GM12891 (cell line): ENCODE measurements at regions not wholly inside any gene's neighbourhood (a gene's known extent, or its start where the extent isn't known, plus 50 kb on each side); places are given as distances from the start of the nearest gene placed in this dataset.

Experiments used
- DNase-seq: peaks from one replicate; pipeline ENCODE4 v3.0.0; 2011; ENCODE audit warnings: low spot score; ENCODE audit not compliant: insufficient read length
- FAIRE-seq: peaks from 2 replicates; lab custom pipeline; 2011; peaks lifted over from hg19 to GRCh38; lab: Jason Lieb, UNC
- PAX5 ChIP-seq: IDR thresholded peaks from 2 replicates; pipeline ENCODE4 v1.6.1; 2011; ENCODE audit warnings: low read length, moderate library complexity, mild to moderate bottlenecking; ENCODE audit not compliant: insufficient read depth, severe bottlenecking
- POLR2A ChIP-seq: IDR thresholded peaks from 2 replicates; pipeline ENCODE4 v1.6.1; 2011; ENCODE audit warnings: low read depth, low read length, control low read depth
- POLR2AphosphoS5 ChIP-seq: IDR thresholded peaks from 2 replicates; pipeline ENCODE4 v1.6.1; 2011; ENCODE audit warnings: low read depth, low read length, control low read depth
- POU2F2 ChIP-seq: IDR thresholded peaks from 2 replicates; pipeline ENCODE4 v1.6.1; 2011; ENCODE audit warnings: low read depth, mild to moderate bottlenecking, control low read depth, low read length, moderate library complexity
- SPI1 ChIP-seq: IDR thresholded peaks from 2 replicates; pipeline ENCODE4 v1.6.1; 2011; ENCODE audit warnings: low read depth, low read length, control low read depth
- TAF1 ChIP-seq: IDR thresholded peaks from 2 replicates; pipeline ENCODE4 v1.6.1; 2011; ENCODE audit warnings: low read depth, low read length, control low read depth

DNA sequence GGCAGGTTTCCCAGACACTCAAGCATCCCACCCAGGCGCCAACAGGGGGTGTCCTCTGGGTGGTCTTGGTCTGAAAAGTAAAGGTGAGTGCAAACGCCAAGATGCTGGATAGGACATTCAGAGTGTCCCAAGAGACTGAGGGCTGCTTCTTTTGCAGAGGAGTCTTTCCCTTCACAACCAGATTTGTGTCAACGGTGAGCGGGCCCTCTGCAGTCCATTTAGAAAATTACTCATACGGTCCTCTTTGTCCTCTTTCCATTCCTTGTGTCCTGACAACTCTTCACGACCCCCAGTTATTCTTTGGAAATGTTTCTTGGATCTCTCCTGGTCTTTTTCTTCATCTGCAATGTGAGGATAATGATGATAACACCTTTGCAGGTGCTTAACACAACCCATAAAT, 257.8 kb downstream of the CDC5L start:
- DNase-seq (no peak), FAIRE-seq (no peak)
- TF ChIP-seq TAF1 (no peak), POU2F2 (no peak), POLR2A (no peak), POLR2AphosphoS5 (no peak), SPI1 (no peak), PAX5 (no peak)

DNA sequence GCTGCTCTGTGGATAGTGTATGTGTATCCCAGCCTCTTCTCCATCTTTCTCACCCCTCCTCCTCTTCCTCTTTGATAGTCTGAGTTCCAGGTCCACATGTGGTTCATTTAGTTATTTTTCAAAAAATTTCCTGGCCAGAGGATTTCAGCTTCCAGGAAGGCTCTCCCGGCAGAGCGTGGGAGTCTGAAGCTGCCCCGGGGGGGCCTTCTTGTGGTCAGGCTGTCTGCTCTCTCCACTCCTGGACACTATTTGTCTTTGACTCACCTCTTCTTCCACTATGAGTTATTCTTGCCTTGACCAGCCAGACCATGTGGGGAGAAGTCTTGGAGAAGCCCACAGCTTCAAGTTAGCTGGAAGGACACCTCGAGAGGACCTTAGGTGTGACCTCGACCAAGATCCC, 258.8 kb downstream of the CDC5L start:
- DNase-seq, result no peak
- FAIRE-seq, result no peak
- TF ChIP-seq POLR2AphosphoS5, result no peak
- TF ChIP-seq PAX5, result no peak
- no peak for TF ChIP-seq POLR2A
- no peak for TF ChIP-seq POU2F2
- TF ChIP-seq SPI1, result no peak
- no peak for TF ChIP-seq TAF1

DNA sequence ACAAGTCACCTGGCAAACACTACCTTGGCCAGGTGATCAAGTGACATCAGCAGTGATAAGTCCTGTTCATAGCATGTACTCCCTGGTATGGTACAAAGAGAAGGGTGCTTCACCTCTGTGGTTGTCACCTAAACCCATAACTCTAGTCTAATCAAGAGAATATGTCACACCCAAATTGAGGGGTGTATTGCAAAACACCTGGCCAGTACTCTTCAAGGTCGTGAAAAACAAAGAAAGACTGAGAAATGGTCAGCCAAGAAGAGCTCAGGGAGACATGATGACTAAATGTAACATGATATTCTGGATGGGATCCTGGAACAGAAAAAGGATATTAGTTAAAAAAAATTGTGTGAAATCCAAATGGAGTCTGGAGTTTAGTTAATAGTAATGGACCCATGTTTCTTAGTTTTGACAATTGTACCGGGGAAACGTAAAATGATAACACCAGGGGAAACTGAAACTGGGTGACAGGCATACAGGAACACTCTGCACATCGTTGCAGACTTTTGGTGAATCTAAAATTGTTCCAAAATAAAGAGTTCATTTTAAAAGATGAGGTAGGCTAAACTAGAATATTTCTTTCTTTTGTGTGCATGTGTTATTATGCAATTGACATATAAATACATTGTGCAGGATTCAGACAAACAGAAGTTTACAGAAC, 262.0 kb downstream of the CDC5L start:
- no peak for DNase-seq
- TF ChIP-seq SPI1, result no peak
- no peak for TF ChIP-seq POLR2AphosphoS5
- TF ChIP-seq POLR2A, result no peak
- no peak for TF ChIP-seq POU2F2
- no peak for TF ChIP-seq PAX5
- TF ChIP-seq TAF1, result no peak

DNA sequence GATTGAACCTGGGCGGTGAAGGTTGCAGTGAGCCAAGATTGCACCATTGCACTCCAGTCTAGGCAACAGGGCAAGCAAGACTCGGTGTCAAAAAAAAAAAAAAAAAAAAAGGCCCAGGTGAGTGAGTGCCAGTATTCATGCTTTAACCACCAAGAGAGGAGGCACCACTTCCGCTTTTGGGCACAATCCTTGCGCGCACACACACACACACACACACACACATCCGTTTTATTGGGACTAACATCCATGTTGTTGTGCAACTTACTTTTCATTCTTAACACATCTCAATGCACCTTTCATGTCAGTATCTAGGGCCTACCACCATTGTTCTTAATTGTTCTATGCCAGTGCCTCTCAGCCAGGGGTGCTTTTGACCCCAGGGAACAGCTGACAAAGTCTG, 263.0 kb downstream of the CDC5L start:
- no peak for FAIRE-seq

More for the DNA sequence above, 262.0 kb downstream of the CDC5L start:
- FAIRE-seq, result no peak

DNA sequence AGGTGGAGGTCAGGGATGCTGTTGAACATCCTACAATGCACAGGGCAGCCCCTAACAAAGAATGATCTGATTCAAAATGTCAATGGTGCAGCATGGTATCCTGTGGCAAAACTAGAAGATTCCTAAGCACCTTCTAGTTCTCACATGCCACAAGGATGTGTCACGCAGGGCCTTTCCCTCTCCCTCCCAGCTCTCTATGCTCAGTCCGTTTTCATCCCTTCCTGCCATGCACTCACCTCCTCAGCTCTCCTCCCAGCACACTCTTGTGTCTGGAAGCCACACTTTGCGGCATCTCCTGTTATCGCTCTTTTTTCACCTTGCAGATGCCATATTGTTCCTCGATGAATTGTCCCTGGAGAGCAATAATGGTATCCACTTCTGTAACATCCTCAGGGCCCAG, 263.4 kb downstream of the CDC5L start:
- no peak for TF ChIP-seq TAF1
- TF ChIP-seq POLR2A, result no peak
- no peak for TF ChIP-seq POLR2AphosphoS5
- no peak for TF ChIP-seq PAX5
- TF ChIP-seq POU2F2, result no peak
- no peak for TF ChIP-seq SPI1
- no peak for FAIRE-seq
- DNase-seq, result no peak

More for the DNA sequence above, 263.0 kb downstream of the CDC5L start:
- no peak for DNase-seq
- peak; percentile 40 for TF ChIP-seq SPI1
- no peak for TF ChIP-seq TAF1

DNA sequence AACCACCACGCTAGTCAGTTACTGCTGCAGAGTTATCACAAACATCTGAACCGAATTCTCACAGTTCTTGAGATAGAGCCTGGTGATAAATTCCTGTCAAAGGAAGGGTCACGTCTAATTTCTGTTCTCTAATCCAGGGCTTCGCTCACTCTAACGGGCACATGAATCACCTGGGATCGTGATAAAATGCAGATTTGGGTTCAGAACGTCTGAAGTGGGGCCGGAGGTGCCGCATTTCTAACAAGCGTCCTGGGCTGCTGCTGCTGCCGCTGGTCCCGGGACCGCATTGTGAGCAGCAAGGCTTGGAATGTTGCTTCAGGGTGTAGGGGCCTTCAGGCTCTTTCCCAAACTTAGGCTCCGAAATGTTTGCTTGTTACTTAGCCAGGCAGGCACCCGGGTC, 264.1 kb downstream of the CDC5L start:
- DNase-seq (no peak), FAIRE-seq (no peak)
- TF ChIP-seq SPI1 (no peak), PAX5 (no peak), POLR2AphosphoS5 (no peak), TAF1 (no peak)

DNA sequence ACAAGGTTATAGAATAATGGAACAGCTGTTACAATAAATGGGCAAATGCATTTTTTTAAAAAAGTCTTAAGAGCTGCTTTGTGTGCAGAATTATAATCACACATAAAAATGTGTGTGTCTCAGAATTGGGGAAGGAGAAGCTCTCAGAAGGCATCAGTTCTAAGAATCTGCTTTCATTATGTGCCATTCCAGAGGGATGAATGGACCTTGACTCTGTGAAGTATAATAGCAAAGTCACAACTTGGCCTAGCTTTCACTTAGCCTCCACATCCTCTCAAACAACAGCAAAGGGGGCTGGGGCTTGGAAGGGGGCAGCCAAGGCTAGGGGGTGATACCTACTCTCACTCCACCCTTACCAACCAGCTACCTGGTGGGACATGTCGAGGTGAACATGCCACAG, 265.0 kb downstream of the CDC5L start:
- TF ChIP-seq TAF1 (no peak), POU2F2 (no peak), PAX5 (no peak), SPI1 (no peak), POLR2AphosphoS5 (no peak), POLR2A (no peak)
- DNase-seq (no peak), FAIRE-seq (no peak)

DNA sequence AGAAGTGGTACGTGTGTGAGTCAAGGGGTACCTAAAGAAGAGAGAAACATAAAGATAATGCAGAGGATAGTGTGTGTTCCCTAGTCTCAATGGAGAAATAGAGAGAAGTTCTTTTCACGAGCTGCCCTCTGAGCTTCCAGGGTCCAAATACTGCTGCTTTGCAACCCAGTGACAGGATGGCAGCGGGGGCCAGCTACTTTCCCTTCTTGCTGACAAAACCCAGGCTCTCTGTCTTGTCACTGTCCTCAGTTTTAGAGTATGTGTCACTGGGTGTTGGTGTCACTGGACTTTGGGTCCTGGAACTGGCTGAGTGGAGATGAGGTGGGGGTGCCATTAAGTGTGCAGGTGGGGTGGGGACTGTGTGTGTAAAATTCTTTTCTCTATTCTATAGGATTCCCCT, 265.6 kb downstream of the CDC5L start:
- TF ChIP-seq TAF1 (no peak), PAX5 (no peak), POLR2A (no peak), SPI1 (no peak), POLR2AphosphoS5 (no peak), POU2F2 (no peak)
- FAIRE-seq, result no peak

DNA sequence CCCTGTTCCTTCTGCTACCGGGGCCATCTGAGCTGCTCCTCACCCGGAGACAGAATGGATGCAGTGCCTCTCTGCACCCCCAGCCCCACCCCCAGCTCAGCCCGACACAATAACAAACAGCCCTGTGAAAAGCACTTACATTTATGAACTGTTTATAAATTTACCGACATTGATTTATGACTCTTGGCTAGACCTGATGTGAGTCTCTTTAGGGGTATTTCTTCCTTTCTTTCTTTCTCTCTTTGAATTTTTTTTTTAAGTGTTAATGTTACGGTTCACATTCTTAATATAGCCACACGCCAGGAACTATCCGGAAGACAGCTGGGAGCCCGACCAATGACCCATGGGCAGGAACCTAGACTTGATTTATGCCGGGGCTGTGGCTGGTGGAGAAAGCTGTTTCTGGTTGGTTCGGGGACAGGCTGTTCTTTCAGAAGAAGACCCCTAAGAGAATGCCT, 266.3 kb downstream of the CDC5L start:
- TF ChIP-seq POLR2AphosphoS5 (no peak), TAF1 (no peak), PAX5 (no peak), POU2F2 (no peak), SPI1 (no peak), POLR2A (no peak)
- FAIRE-seq (no peak), DNase-seq (no peak)

More for the DNA sequence above, 265.6 kb downstream of the CDC5L start:
- no peak for DNase-seq
